Stimulated activated effector memory CD8-positive, alpha-beta T cell treated with anti-CD3 and anti-CD28 coated beads, Interleukin-12 subunit alpha, Interleukin-12 subunit beta, amount 100 ng/mL, for 72 hours (primary cell): ENCODE measurements at regions not wholly inside any gene's neighbourhood (a gene's known extent, or its start where the extent isn't known, plus 50 kb on each side); places are given as distances from the start of the nearest gene placed in this dataset.

Experiments used
- ATAC-seq: fragments of 150-1000 bp; cut with Tn5 transposase; 2 replicates; pipeline ENCODE4 v1.10.0; 2021
- DNase-seq, 2 donors: peaks; one replicate each; pipeline ENCODE4 v3.0.0; 2021 to 2022; ENCODE audit warnings: low spot score in 2 of 2
- H3K27ac Mint-ChIP-seq: one replicate; pipeline ENCODE4 v1.8.0; 2022; ENCODE audit warnings: mild to moderate bottlenecking, mixed read lengths
- H3K36me3 Mint-ChIP-seq: one replicate; pipeline ENCODE4 v1.8.0; 2022; ENCODE audit warnings: mild to moderate bottlenecking, mixed read lengths
- H3K4me1 Mint-ChIP-seq: one replicate; pipeline ENCODE4 v1.8.0; 2022; ENCODE audit warnings: mixed read lengths
- H3K4me3 Mint-ChIP-seq: one replicate; pipeline ENCODE4 v1.8.0; 2022; ENCODE audit warnings: mild to moderate bottlenecking, mixed read lengths
- H3K9me3 Mint-ChIP-seq: one replicate; pipeline ENCODE4 v1.8.0; 2022; ENCODE audit warnings: mixed read lengths

- no peak overlapping the region for H3K4me3 Mint-ChIP-seq
- no peak overlapping the region for H3K27ac Mint-ChIP-seq
- no peak for ATAC-seq
- H3K36me3 Mint-ChIP-seq = no peaks in the 10 kb centered on the region
- no peaks in the 10 kb centered on the region for H3K9me3 Mint-ChIP-seq
- DNase-seq = no peak
- peaks cover 33% of the 10 kb centered on the region for H3K4me1 Mint-ChIP-seq
These were observed 290.9 kb upstream of the PWP1 start for GRCh38 chr12:107394693-107395092.

DNA sequence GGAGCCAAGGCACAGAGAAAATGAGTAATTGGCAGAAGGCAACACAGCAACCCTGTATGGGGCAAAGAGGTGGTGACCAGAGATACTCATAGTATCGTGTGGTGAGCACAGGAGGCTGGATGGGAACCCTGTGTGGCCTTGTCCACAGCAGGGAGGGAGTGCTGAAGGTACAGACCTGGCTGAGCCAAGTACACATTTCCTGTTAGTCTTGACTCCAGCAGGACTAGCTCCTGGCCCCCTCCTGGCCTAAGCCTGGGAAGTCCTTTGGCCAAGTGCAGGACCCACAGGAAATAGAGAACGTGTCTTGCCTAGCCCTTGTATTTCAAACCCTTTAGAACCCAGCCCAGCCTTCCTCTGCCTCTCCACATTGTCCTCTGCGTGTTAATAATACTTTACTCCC lies 289.8 kb upstream of the PWP1 start:
- ATAC-seq (peak; percentile 17), DNase-seq (no peak)
- Mint-ChIP-seq H3K4me1 (peaks cover 25% of the 10 kb centered on the region), H3K27ac (no peak overlapping the region), H3K36me3 (no peaks in the 10 kb centered on the region), H3K4me3 (no peak overlapping the region), H3K9me3 (no peaks in the 10 kb centered on the region)

- Mint-ChIP-seq H3K4me3 (no peak overlapping the region), H3K9me3 (no peaks in the 10 kb centered on the region), H3K36me3 (no peaks in the 10 kb centered on the region), H3K27ac (no peak overlapping the region), H3K4me1 (peaks cover 25% of the 10 kb centered on the region)
- ATAC-seq = no peak
- no peak for DNase-seq
These were observed 288.6 kb upstream of the PWP1 start for GRCh38 chr12:107396991-107397390.

GRCh38 chr12:107397890-107398500 lies 287.6 kb upstream of the PWP1 start:
- Mint-ChIP-seq H3K27ac (no peak overlapping the region), H3K4me3 (no peak overlapping the region), H3K36me3 (no peaks in the 10 kb centered on the region), H3K4me1 (peaks cover 26% of the 10 kb centered on the region), H3K9me3 (no peaks in the 10 kb centered on the region)
- ATAC-seq (no peak), DNase-seq (no peak)

- H3K27ac Mint-ChIP-seq = no peak overlapping the region
- H3K4me1 Mint-ChIP-seq = peaks cover 25% of the 10 kb centered on the region
- DNase-seq (no peak), ATAC-seq (no peak)
- H3K4me3 Mint-ChIP-seq = no peak overlapping the region
- no peaks in the 10 kb centered on the region for H3K36me3 Mint-ChIP-seq
- no peaks in the 10 kb centered on the region for H3K9me3 Mint-ChIP-seq
These were observed 286.6 kb upstream of the PWP1 start for GRCh38 chr12:107399046-107399445.

DNA sequence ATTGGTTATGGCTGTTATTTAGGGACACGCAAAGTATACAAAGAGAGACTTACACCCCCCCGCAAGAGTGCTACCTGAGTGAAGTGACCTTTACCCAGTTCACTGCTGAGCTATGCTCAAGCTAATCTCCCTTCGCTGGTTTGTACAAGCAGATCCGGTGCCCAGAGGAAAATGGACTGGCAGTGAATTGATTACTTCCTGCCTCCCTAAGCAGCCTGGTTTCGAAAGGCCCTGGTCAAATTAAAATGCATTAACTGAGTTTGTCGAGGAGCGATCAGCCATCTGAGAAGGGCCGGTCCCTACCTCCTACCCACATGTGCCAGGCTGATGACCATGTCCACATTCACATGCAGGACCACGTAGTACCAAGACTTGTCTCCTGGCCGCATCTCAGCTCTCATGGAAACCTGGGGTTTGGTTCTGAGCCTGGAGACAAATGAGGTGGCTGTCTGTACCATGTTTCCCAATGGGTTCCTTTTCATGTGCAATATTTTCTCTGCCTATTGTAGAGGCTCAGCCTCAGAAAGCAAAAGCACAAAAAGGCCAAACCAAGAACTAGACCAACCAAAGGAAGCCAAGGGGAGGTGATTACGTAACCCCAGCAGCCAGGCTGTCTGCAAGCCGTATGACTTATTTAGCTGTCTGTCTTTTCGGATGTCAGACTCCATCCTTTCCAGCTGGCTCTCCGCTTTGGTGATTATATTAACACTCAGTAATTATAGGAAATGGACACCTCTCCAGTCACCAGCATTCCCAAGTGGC lies 284.7 kb upstream of the PWP1 start:
- ATAC-seq (no peak), DNase-seq (no peak)
- Mint-ChIP-seq H3K27ac (no peak overlapping the region), H3K9me3 (no peaks in the 10 kb centered on the region), H3K4me1 (peaks cover 15% of the 10 kb centered on the region), H3K4me3 (no peak overlapping the region), H3K36me3 (no peaks in the 10 kb centered on the region)

- Mint-ChIP-seq H3K9me3 (no peaks in the 10 kb centered on the region), H3K4me1 (peaks cover 15% of the 10 kb centered on the region), H3K36me3 (no peaks in the 10 kb centered on the region), H3K27ac (no peak overlapping the region), H3K4me3 (no peak overlapping the region)
- DNase-seq (peak; percentile 23 to 77), ATAC-seq (peak; percentile 70)
These were observed 283.3 kb upstream of the PWP1 start for GRCh38 chr12:107402041-107403022.

DNA sequence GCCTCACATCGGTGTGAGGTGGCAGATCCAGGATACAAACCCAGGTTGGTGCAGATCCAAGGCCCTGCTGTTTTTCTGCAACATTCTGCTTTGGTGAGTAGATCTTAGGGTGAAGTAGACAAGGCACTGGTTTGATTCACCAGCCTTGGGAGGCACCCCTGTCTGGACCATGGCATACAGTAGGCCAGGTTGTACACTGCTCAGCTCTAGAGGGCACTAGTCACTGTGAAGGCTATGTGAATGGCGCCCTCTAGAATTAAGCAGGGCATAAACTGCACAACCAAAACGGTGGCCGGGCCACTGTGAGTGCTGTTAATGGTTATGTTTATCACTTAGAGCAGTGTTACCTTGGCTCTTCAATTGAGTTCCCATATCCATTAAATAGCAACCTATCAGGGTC lies 280.6 kb upstream of the PWP1 start:
- peak overlapping the region; percentile 20 for H3K27ac Mint-ChIP-seq
- H3K36me3 Mint-ChIP-seq = no peaks in the 10 kb centered on the region
- no peak overlapping the region for H3K4me3 Mint-ChIP-seq
- peaks cover 10% of the 10 kb centered on the region for H3K4me1 Mint-ChIP-seq
- ATAC-seq (peak; percentile 83), DNase-seq (peak in 1 of 2 donors; percentile 54)
- H3K9me3 Mint-ChIP-seq = no peaks in the 10 kb centered on the region

DNA sequence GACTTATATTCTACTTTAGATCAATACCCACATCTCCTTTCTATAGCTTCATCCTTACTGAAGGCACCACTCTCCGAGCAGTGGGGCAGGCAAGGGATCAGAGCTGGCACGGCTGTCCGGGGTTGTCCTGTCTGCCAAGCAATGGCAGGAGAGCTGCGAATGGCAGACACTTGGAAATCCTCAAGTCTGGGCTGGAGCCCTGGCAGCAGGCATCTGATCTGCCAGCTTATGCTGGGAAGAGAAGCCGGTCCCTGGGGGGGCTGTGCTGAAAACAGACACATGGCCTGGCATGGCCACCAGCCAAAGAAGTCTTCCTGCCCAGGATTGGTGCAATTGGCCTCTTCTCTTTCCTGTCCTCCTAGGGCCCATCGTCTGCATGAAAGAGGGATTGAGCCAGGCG lies 280.2 kb upstream of the PWP1 start:
- Mint-ChIP-seq H3K4me1 (peaks cover 10% of the 10 kb centered on the region), H3K4me3 (no peak overlapping the region), H3K9me3 (no peaks in the 10 kb centered on the region), H3K36me3 (no peaks in the 10 kb centered on the region), H3K27ac (no peak overlapping the region)
- DNase-seq (no peak), ATAC-seq (no peak)

GRCh38 chr12:107406932-107407331 lies 278.7 kb upstream of the PWP1 start:
- H3K4me3 Mint-ChIP-seq = no peak overlapping the region
- ATAC-seq (no peak), DNase-seq (no peak)
- H3K36me3 Mint-ChIP-seq = no peaks in the 10 kb centered on the region
- peaks cover 10% of the 10 kb centered on the region for H3K4me1 Mint-ChIP-seq
- H3K9me3 Mint-ChIP-seq = no peaks in the 10 kb centered on the region
- no peak overlapping the region for H3K27ac Mint-ChIP-seq

DNA sequence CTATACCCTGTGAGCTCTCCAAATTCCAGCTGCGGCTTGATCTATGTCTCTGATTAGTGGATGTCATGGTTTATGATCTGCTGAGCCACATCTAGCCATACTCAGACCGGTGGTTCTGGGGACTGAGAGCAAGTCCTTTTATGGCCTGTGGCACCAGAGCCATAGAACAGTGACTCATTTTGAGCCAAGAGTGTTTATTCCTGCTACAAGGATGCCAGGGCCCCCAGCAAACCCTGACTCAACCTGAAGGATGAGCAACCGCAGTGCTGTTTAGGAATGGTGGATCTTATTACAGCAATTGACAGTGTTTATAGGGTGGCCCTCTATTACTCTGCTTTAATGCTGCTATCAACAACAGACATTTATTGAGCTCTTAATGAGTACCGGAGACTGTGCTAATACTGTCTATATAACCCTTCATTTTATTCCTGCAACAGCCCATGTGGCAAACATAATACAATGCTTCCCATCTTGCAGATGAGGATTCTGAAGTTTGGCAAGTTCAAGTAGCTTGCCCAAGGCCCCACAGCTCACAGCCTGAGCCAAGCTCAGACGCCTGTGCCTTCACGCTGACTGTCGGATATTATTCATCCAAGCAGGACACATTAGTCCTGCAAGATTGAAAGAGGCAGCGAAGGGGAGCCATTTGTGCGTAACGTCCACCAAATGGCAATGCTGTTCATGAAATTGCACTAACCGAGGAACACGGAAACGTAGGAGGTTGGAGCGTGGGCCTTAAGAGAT lies 273.6 kb upstream of the PWP1 start:
- no peaks in the 10 kb centered on the region for H3K9me3 Mint-ChIP-seq
- no peak overlapping the region for H3K27ac Mint-ChIP-seq
- DNase-seq (no peak), ATAC-seq (no peak)
- H3K4me1 Mint-ChIP-seq = peaks cover 6% of the 10 kb centered on the region
- no peak overlapping the region for H3K4me3 Mint-ChIP-seq
- H3K36me3 Mint-ChIP-seq = peaks cover 6% of the 10 kb centered on the region

DNA sequence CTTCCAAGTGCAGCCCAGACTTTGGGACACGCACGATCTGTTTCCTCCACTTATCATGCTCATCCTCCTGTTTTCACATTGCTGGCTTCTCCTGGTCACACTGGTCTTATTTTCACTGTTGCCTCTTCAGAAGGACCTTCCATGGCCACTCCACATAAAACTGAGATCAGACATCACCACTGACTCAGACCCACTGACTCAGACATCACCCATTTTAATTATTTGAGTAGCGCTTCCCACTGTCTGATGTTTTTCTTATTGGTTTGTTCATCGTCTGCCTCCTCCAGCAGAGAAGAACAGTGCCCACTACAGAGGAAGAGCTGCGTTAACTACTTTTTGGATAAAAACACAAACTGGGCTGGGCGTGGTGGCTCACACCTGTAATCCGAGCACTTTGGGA lies 270.5 kb upstream of the PWP1 start:
- Mint-ChIP-seq H3K4me3 (no peak overlapping the region), H3K27ac (no peak overlapping the region), H3K9me3 (no peaks in the 10 kb centered on the region), H3K4me1 (peaks cover 6% of the 10 kb centered on the region), H3K36me3 (peaks cover 6% of the 10 kb centered on the region)
- DNase-seq (no peak), ATAC-seq (no peak)

DNA sequence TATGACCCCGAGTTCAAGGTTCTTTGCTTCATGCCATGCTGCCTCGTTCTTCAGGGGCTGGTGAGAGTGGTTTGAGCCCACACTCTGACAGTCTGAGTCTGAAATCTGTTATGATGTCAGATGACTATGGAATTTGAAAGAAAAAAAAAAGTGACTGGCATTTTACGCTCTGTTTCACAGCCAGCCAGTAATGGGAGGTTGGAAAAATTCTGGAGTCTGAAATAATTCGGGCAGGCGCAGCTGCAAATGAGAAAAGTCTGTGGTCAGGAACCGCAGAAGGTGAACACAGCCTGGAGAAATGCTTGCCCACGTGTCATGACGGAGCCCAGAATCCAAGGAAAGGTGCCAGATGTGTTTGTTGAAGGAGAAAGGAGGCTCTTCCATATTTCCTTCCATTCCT lies 269.8 kb upstream of the PWP1 start:
- Mint-ChIP-seq H3K36me3 (peaks cover 6% of the 10 kb centered on the region), H3K4me1 (peaks cover 6% of the 10 kb centered on the region), H3K9me3 (no peaks in the 10 kb centered on the region), H3K4me3 (no peak overlapping the region), H3K27ac (no peak overlapping the region)
- no peak for DNase-seq
- no peak for ATAC-seq

DNA sequence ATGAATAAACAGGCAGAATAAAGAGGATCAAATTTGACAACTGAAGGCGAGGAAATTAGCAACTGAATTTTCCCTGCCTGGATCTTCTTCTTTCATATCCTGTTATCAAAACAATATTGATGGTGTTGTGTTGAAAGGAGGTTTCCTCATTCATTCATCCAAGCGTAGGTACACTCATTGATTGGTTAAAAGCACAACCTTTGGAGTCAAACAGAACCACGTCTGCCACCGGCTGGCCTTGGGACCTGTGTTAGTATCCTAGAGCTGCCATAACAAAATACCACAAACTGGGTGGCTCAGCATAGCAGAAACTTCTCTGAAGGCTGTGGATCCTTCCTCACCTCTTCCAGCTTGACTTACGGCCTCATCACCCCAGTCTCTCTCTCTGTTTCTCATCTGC lies 268.6 kb upstream of the PWP1 start:
- Mint-ChIP-seq H3K36me3 (peaks cover 6% of the 10 kb centered on the region), H3K9me3 (no peaks in the 10 kb centered on the region), H3K4me3 (no peak overlapping the region), H3K4me1 (peaks cover 6% of the 10 kb centered on the region), H3K27ac (no peak overlapping the region)
- no peak for ATAC-seq
- no peak for DNase-seq

DNA sequence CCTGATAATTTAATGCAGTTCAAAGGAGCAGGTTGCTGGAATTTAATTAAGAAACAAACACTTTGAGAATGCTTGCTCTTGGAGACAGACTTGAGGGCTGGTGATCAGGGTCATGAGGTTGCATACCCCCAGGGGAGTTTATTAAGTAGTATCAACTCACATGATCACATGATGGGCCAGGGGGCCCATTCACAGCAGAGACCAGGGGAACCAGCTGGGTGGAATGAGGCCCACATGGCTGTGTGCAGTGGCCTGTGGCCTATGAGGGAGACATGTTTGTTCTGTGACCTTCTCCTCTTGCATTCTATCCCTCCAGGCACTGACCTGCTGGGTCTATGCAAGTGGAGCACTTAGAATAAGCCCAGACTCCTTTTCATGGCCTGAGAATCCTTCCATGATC lies 266.6 kb upstream of the PWP1 start:
- DNase-seq = no peak
- H3K36me3 Mint-ChIP-seq = peaks cover 6% of the 10 kb centered on the region
- peaks cover 6% of the 10 kb centered on the region for H3K4me1 Mint-ChIP-seq
- no peak for ATAC-seq
- no peak overlapping the region for H3K27ac Mint-ChIP-seq
- H3K9me3 Mint-ChIP-seq = no peaks in the 10 kb centered on the region
- H3K4me3 Mint-ChIP-seq = no peak overlapping the region
